SKM-1 treated with dmso at 0.1 percent for 144 hours (cell line): ENCODE measurements at regions not wholly inside any gene's neighbourhood (a gene's known extent, or its start where the extent isn't known, plus 50 kb on each side); places are given as distances from the start of the nearest gene placed in this dataset.
"Not testable (repeated sequence)": the region's sequence is repeated elsewhere in the genome, so short reads cannot be mapped to it uniquely, and the experiment has no call there.

Experiments used
- DNase-seq: peaks from one replicate; lab custom pipeline; 2025; ENCODE audit not compliant: unreplicated experiment; lab: John Stamatoyannopoulos, UW

GRCh38 chr5:92106808-92107207, 723.7 kb upstream of the ARRDC3 start:
- DNase-seq = no peak

- no peak for DNase-seq
These were observed 721.0 kb upstream of the ARRDC3 start for GRCh38 chr5:92104126-92104525.

GRCh38 chr5:92102313-92102712, 719.2 kb upstream of the ARRDC3 start:
- no peak for DNase-seq

- DNase-seq = no peak
These were observed 709.1 kb upstream of the ARRDC3 start for GRCh38 chr5:92092239-92092638.

- DNase-seq = no peak
These were observed 703.1 kb upstream of the ARRDC3 start for GRCh38 chr5:92086059-92086811.

GRCh38 chr5:92081958-92082712, 699.0 kb upstream of the ARRDC3 start:
- no peak for DNase-seq

GRCh38 chr5:92070786-92071185, 687.7 kb upstream of the ARRDC3 start:
- no peak for DNase-seq

- peak; percentile 46 for DNase-seq
These were observed 681.9 kb upstream of the ARRDC3 start for GRCh38 chr5:92064993-92065392.

GRCh38 chr5:92051741-92052140, 668.6 kb upstream of the ARRDC3 start:
- DNase-seq = no peak

GRCh38 chr5:92050970-92051369, 667.9 kb upstream of the ARRDC3 start:
- DNase-seq = no peak

- no peak for DNase-seq
These were observed 659.0 kb upstream of the ARRDC3 start for GRCh38 chr5:92041911-92042660.

- DNase-seq = no peak
These were observed 658.1 kb upstream of the ARRDC3 start for GRCh38 chr5:92041206-92041605.

- not testable (repeated sequence) for DNase-seq
These were observed 646.7 kb upstream of the ARRDC3 start for GRCh38 chr5:92029792-92030191.

- no peak for DNase-seq
These were observed 640.4 kb upstream of the ARRDC3 start for GRCh38 chr5:92023555-92023954.

- no peak for DNase-seq
These were observed 640.0 kb upstream of the ARRDC3 start for GRCh38 chr5:92023141-92023471.

GRCh38 chr5:92022415-92023140, 639.5 kb upstream of the ARRDC3 start:
- DNase-seq = no peak

GRCh38 chr5:92019376-92019990, 636.4 kb upstream of the ARRDC3 start:
- no peak for DNase-seq

GRCh38 chr5:92017776-92018175, 634.7 kb upstream of the ARRDC3 start:
- no peak for DNase-seq

- DNase-seq = not testable (repeated sequence)
These were observed 628.7 kb upstream of the ARRDC3 start for GRCh38 chr5:92011845-92012244.

- no peak for DNase-seq
These were observed 620.7 kb upstream of the ARRDC3 start for GRCh38 chr5:92003806-92004205.
